OCI-LY7 (cell line): ENCODE measurements at regions not wholly inside any gene's neighbourhood (a gene's known extent, or its start where the extent isn't known, plus 50 kb on each side); places are given as distances from the start of the nearest gene placed in this dataset.

Source experiments
- CTCF ChIP-seq: fragments of 200-600 bp; sonication (generic); conservative IDR thresholded peaks from 2 replicates; pipeline ENCODE4 v1.5.1; 2014; ENCODE audit warnings: mild to moderate bottlenecking, antibody characterized with exemption, low read length, moderate library complexity, mixed read lengths
- EZH2phosphoT487 ChIP-seq: fragments of 200-600 bp; sonication (generic); IDR thresholded peaks from 2 replicates; pipeline ENCODE4 v1.6.1; 2018; ENCODE audit warnings: low read depth, borderline replicate concordance, mild to moderate bottlenecking, mixed run types, antibody characterized with exemption, low read length, moderate library complexity, mixed read lengths

GRCh38 chr13:50421473-50422130, 406.4 kb downstream of the KCNRG start:
- TF ChIP-seq CTCF (no peak), EZH2phosphoT487 (no peak)
